ENCODE measurements at regions not wholly inside any gene's neighbourhood (a gene's known extent, or its start where the extent isn't known, plus 50 kb on each side); places are given as distances from the start of the nearest gene placed in this dataset.
"Not testable (repeated sequence)": the region's sequence is repeated elsewhere in the genome, so short reads cannot be mapped to it uniquely, and the experiment has no call there.

- DNase-seq, result no peak
These were observed 507.1 kb downstream of the BRINP3 start for GRCh38 chr1:189970331-189971230.

- no peak for DNase-seq
These were observed 506.0 kb downstream of the BRINP3 start for GRCh38 chr1:189971656-189972055.

GRCh38 chr1:189977184-189977583 lies 500.5 kb downstream of the BRINP3 start:
- peak in 1 of 2 experiments; percentile 18 for DNase-seq

GRCh38 chr1:189983166-189983890 lies 494.3 kb downstream of the BRINP3 start:
- DNase-seq, result peak; percentile 40 to 55

GRCh38 chr1:189986516-189986915 lies 491.1 kb downstream of the BRINP3 start:
- no peak for DNase-seq

- no peak for DNase-seq
These were observed 490.2 kb downstream of the BRINP3 start for GRCh38 chr1:189987509-189987908.

- no peak for DNase-seq
These were observed 484.8 kb downstream of the BRINP3 start for GRCh38 chr1:189992856-189993255.

- DNase-seq, result peak; percentile 16 to 61
These were observed 477.2 kb downstream of the BRINP3 start for GRCh38 chr1:190000365-190000872.

- DNase-seq, result peak; percentile 52 to 62
These were observed 476.5 kb downstream of the BRINP3 start for GRCh38 chr1:190001187-190001586.

GRCh38 chr1:190003376-190003775 lies 474.3 kb downstream of the BRINP3 start:
- DNase-seq, result no peak

GRCh38 chr1:190011585-190011984 lies 466.1 kb downstream of the BRINP3 start:
- DNase-seq, result no peak

GRCh38 chr1:190019151-190019550 lies 458.5 kb downstream of the BRINP3 start:
- DNase-seq, result not testable (repeated sequence)

- peak in 1 of 2 experiments; percentile 15 for DNase-seq
These were observed 457.9 kb downstream of the BRINP3 start for GRCh38 chr1:190019717-190020116.

- no peak for DNase-seq
These were observed 455.0 kb downstream of the BRINP3 start for GRCh38 chr1:190022709-190023108.

GRCh38 chr1:190029441-190029840 lies 448.2 kb downstream of the BRINP3 start:
- no peak for DNase-seq

- DNase-seq, result no peak
These were observed 434.0 kb downstream of the BRINP3 start for GRCh38 chr1:190043655-190044054.

GRCh38 chr1:190046231-190046630 lies 431.4 kb downstream of the BRINP3 start:
- DNase-seq, result no peak
